Mesodermal cell (in vitro differentiated cells): ENCODE measurements at regions not wholly inside any gene's neighbourhood (a gene's known extent, or its start where the extent isn't known, plus 50 kb on each side); places are given as distances from the start of the nearest gene placed in this dataset.

Experiments
- H3K27ac ChIP-seq: 2 replicates; pipeline ENCODE4 v1.7.0; 2013; ENCODE audit warnings: mild to moderate bottlenecking, low read depth, low read length, moderate library complexity; ENCODE audit not compliant: severe bottlenecking
- H3K36me3 ChIP-seq: 2 replicates; pipeline ENCODE4 v1.7.1; 2013; ENCODE audit warnings: mild to moderate bottlenecking, low read length, moderate library complexity; ENCODE audit not compliant: control insufficient read depth, insufficient read depth
- H3K4me1 ChIP-seq: one replicate; pipeline ENCODE4 v1.7.1; 2013; ENCODE audit warnings: mild to moderate bottlenecking, low read length; ENCODE audit not compliant: insufficient read depth, control insufficient read depth, poor library complexity, severe bottlenecking
- H3K4me3 ChIP-seq: 2 replicates; pipeline ENCODE4 v1.7.0; 2013; ENCODE audit warnings: low read length, control low read depth, mild to moderate bottlenecking; ENCODE audit not compliant: insufficient read depth, poor library complexity, severe bottlenecking; ENCODE audit errors: extremely low read depth
- H3K9me3 ChIP-seq: 2 replicates; pipeline ENCODE4 v1.7.1; 2013; ENCODE audit warnings: mild to moderate bottlenecking, low read length, moderate library complexity; ENCODE audit not compliant: control insufficient read depth
- WGBS, 2 experiments: methylation state at CpG; one replicate each; pipeline ENCODE4 v1.1.5; 2013; ENCODE audit warnings: missing lambda C conversion rate in 2 of 2; ENCODE audit not compliant: insufficient coverage in 2 of 2; 5-methylcytosine and 5-hydroxymethylcytosine counted together

DNA sequence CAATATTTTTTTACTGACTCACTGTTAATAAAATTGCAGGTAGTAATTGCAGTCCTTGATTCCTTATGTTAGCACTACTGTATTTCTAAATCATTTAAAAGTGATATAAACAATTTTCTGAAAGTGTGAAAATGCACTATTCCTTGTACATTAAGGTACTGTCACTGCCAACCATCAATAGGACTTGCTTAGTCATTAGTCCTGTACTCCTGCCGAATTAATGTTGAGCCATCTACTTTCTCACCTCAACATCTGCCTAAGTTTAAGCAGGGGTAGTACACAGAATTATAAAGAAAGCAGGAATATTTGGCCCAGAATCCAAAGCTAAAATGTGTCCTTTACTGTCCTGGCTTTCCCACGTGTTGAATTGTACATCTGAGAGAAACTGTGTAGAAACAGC, 87.0 kb upstream of the TRPC3 start:
- H3K27ac ChIP-seq = no peak overlapping the region
- H3K4me1 ChIP-seq = no peaks in the 10 kb centered on the region
- no peaks in the 10 kb centered on the region for H3K9me3 ChIP-seq
- H3K36me3 ChIP-seq = no peaks in the 10 kb centered on the region
- WGBS, 2 experiments = 50% methylated on average over 1 of the region's 2 CpGs; no CpG with 5 or more reads in 1 of the 2 experiments
- no peak overlapping the region for H3K4me3 ChIP-seq

DNA sequence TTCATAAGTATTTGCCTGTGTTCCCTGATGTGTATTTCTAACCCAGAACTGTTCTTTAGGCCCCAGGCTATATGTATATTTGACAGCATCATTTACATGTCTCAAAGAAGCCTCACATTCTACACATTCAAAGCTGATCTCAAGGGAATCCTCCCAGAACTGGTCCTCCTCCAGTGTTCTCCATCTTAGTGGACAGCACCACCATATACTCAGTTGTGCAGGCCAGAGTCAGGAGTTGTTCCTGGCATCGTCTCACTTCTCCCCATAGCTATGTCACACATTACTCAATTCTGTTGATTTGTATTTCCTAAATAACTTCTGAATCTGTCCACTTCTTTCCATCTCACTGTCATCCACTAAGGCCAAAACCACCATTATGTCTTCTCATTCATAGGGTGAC, 82.8 kb upstream of the TRPC3 start:
- no peaks in the 10 kb centered on the region for H3K9me3 ChIP-seq
- H3K27ac ChIP-seq = no peak overlapping the region
- no peaks in the 10 kb centered on the region for H3K36me3 ChIP-seq
- H3K4me3 ChIP-seq = no peak overlapping the region
- H3K4me1 ChIP-seq = no peaks in the 10 kb centered on the region
- 85 to 100% methylated on average over 1 of the region's 1 CpG for WGBS, 2 experiments

DNA sequence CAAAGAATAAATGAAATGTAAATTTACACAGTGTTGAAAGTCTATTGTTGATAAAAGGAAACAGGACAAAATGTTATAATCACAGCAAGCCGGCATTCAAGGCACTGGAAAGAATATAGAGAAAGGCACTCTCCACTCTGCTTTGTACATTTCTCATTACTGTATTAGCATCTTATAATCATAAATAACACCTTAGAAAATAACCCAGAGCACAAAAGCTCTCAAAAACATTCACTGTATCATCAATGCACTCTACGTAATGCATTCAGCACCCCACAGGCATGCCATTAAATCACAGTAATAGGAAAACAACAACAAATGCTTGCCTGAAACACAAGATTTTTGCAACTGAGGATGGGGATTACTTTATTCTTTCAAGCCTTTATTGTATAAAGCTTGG, 75.3 kb upstream of the TRPC3 start:
- no CpG with 5 or more reads among the region's 2 CpGs for WGBS, 2 experiments
- H3K4me3 ChIP-seq = no peak overlapping the region
- no peaks in the 10 kb centered on the region for H3K4me1 ChIP-seq
- H3K36me3 ChIP-seq = no peaks in the 10 kb centered on the region
- no peak overlapping the region for H3K27ac ChIP-seq
- no peaks in the 10 kb centered on the region for H3K9me3 ChIP-seq

DNA sequence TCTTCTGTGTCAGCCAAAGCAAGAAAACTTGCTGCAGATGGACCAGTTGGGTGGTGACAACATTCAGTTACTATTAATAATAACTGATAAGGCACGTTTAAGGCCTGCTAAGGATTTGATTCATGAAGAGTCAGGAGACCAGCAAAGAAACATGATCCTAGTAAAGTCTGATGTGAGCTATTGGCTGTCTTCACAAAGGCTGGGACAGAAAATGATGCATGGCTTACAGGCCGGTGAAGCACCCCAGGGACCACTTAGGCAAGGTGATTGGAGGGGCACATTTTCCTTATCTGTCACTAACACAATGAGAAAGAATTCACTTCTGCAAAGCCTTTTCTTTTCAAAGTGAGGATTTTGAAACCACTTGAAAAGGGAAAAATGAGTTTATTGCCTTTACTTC, 65.4 kb upstream of the TRPC3 start:
- WGBS, 2 experiments = 50% methylated on average over 1 of the region's 2 CpGs; no CpG with 5 or more reads in 1 of the 2 experiments
- Histone ChIP-seq H3K4me1 (no peaks in the 10 kb centered on the region), H3K9me3 (no peaks in the 10 kb centered on the region), H3K36me3 (no peaks in the 10 kb centered on the region), H3K4me3 (no peak overlapping the region), H3K27ac (no peak overlapping the region)

DNA sequence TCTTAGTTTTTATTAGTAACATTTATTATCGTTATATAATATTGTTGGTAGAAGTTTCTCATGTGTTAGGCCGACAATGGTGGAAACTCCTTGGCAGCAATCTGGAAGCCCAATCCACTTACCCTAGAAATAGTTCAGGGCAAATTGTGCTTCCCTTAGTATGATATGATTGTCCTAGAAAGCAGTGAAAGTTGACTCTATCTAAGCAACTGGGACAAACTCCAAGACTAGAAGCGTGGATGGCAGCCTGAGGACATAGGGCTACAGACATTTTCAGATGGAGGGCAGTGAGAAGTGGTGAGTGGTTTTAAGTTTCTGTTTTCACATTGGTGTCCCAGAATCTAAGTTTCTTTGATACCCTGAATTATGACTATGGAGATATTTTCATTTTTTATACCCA, 63.3 kb upstream of the TRPC3 start:
- H3K4me3 ChIP-seq = no peak overlapping the region
- no peak overlapping the region for H3K27ac ChIP-seq
- 83 to 88% methylated on average over 1 of the region's 3 CpGs for WGBS, 2 experiments
- no peaks in the 10 kb centered on the region for H3K36me3 ChIP-seq
- no peaks in the 10 kb centered on the region for H3K4me1 ChIP-seq
- no peaks in the 10 kb centered on the region for H3K9me3 ChIP-seq

DNA sequence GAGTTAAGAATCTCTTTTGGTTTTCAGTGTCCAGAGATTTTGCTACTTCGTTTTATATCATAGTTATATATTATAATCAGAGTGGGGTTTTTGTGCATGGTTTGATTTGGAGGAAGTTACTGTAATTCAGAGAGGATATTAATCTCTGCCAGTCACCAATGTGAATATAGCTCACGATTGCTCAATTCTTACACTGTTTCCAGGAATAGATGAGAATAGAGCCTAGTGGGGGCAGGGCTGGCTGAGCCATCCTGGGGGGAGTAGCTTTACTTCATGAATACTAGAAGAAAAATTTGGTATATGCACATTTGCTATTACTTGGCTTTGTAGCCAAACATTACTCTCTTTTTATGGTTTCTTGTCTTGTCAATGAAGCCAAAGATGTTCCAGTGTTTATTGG, 60.9 kb upstream of the TRPC3 start:
- Histone ChIP-seq H3K27ac (no peak overlapping the region), H3K9me3 (no peaks in the 10 kb centered on the region), H3K36me3 (no peaks in the 10 kb centered on the region), H3K4me3 (no peak overlapping the region), H3K4me1 (no peaks in the 10 kb centered on the region)
- WGBS, 2 experiments = no CpG with 5 or more reads among the region's 2 CpGs

DNA sequence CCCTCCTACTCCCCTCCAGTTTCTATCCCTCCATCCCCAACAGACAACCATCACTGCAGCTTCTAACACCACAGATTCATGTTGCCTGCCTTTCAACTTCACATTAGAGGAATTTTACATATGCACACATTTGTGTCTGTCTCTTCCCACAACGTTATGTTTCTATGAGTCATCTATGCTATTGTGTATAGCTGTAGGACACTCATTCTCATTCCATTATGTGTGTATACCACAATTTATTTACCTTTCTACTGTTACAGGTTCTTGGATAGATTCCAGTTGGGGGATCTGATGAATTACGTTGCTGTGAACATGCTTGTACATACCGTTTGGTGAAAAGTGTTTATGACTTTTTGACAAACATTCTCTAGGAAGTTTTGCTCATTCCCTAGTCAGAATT, 58.8 kb upstream of the TRPC3 start:
- H3K9me3 ChIP-seq = no peaks in the 10 kb centered on the region
- H3K4me1 ChIP-seq = no peaks in the 10 kb centered on the region
- WGBS, 2 experiments = 100% methylated on average over 1 of the region's 3 CpGs
- H3K36me3 ChIP-seq = no peaks in the 10 kb centered on the region
- H3K4me3 ChIP-seq = no peak overlapping the region
- H3K27ac ChIP-seq = no peak overlapping the region

DNA sequence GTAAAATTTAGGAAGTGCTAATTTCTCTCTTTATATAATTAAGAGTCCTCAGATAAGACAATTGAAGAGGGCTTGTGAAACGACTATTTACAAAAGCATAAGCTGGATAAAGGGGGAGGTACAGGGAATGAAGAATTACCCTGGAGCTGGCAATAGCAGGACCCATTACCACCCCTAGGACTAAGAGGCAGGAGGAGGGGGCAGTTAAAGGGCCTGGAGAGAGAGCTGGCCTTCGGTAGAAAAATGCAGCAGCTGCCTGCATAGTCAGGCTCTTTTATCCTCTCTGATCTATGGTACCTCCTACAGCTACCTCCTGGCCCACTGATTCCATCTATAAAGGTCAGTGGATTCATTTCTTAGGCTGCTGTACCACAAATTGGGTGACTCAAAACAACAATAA, 57.7 kb upstream of the TRPC3 start:
- WGBS, 2 experiments = 43% methylated on average over 1 of the region's 2 CpGs; no CpG with 5 or more reads in 1 of the 2 experiments
- Histone ChIP-seq H3K9me3 (no peaks in the 10 kb centered on the region), H3K36me3 (no peaks in the 10 kb centered on the region), H3K4me1 (no peaks in the 10 kb centered on the region), H3K27ac (no peak overlapping the region), H3K4me3 (no peak overlapping the region)

DNA sequence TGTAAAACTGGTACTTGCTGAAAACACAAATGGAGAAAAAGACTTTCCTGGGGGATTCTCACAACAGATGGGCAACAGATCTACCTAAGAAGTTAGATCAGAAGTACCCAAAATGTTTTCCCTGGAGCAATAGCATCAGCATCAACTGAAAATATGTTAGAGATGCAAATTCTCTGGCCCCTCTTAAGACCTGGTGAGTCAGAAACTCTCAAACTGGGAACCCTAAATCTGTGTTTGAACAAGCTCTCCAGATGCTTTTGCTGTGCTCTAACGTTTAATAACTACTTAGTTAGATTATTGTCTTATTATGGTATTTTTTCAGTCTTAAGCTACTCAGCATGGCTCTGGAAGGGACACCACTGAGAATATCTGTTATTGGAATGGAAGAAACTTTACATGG, 55.2 kb upstream of the TRPC3 start:
- no peaks in the 10 kb centered on the region for H3K36me3 ChIP-seq

DNA sequence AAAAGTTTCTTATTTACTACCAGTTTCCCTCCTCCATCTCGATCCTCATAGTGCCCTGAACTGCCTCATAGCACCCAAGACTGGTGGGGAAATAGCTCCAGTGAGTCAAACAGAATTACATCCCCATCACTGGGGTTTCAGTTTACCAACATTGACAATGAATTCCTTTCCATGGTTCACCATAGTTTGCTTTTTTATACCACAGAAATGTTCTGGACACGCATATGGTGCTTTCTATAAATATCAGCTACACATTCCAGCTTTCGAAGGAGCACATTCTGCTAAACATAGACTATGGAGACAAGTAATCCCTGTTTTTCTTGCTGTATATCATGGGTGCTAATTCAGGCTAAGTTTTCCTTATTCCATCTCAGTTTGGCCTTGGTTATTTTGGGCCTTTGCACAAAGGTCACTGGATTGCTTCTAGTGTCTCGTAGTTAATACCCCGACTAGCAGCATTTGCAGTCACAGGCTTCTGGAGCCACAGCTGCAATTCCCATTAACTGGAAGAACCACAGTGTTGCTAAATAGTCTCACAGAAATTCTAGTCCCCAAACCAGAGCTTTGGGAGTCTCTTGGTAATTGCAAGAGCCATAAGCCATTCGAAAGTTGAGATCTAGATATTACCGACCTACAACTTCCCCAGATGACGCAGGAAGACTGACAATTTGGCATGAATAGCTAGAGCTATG, 53.4 kb upstream of the TRPC3 start:
- H3K4me3 ChIP-seq = no peak overlapping the region
- H3K9me3 ChIP-seq = no peaks in the 10 kb centered on the region
- H3K27ac ChIP-seq = no peak overlapping the region
- 94 to 96% methylated on average over 6 to 8 of the region's 8 CpGs for WGBS, 2 experiments
- no peaks in the 10 kb centered on the region for H3K36me3 ChIP-seq
- H3K4me1 ChIP-seq = no peaks in the 10 kb centered on the region

More for the DNA sequence above, 55.2 kb upstream of the TRPC3 start:
- Histone ChIP-seq H3K27ac (no peak overlapping the region), H3K9me3 (no peaks in the 10 kb centered on the region), H3K4me3 (no peak overlapping the region), H3K4me1 (no peaks in the 10 kb centered on the region)
- no CpG with 5 or more reads among the region's 1 CpG for WGBS, 2 experiments

DNA sequence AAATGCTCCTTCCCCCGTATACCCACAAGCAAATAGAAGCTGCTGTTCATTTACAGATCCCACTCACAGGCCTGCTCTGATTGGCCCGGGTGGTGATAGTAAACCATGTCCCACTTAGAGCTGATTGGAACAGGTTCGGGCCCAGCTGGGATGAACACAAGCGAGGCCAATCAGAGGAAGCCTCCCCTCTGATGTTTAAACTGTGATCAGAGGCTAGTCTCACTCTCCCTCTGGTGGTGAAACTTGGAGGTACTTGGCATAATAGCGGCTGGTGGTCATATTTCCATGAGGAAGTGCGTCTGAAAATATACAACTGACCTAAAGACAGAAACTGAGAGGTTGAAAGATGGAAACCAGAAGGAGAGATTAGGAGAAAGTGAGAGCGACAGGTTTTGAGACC, 51.5 kb upstream of the TRPC3 start:
- H3K27ac ChIP-seq = no peak overlapping the region
- WGBS, 2 experiments = 79 to 87% methylated on average over 4 to 5 of the region's 7 CpGs

More for the DNA sequence above, 51.5 kb upstream of the TRPC3 start:
- Histone ChIP-seq H3K9me3 (no peaks in the 10 kb centered on the region), H3K36me3 (no peaks in the 10 kb centered on the region), H3K4me1 (no peaks in the 10 kb centered on the region), H3K4me3 (no peak overlapping the region)
